H1 (cell line): ENCODE measurements at regions not wholly inside any gene's neighbourhood (a gene's known extent, or its start where the extent isn't known, plus 50 kb on each side); places are given as distances from the start of the nearest gene placed in this dataset.

Experiments
- CTCF ChIA-PET: fragments of 300-600 bp; sonication (Branson Sonifier 250); formaldehyde crosslinking; loops from one replicate; lab custom pipeline; 2021; ENCODE audit not compliant: partially characterized antibody; lab: Charles Lee
- POLR2A ChIA-PET: fragments of 300-600 bp; sonication (Branson Sonifier 250); formaldehyde crosslinking; loops from one replicate; lab custom pipeline; 2021; ENCODE audit warnings: inconsistent platforms; ENCODE audit not compliant: partially characterized antibody; lab: Charles Lee
- DNase-seq, 2 experiments: peaks; one replicate each; pipeline versions ENCODE4 v3.0.0 to v3.0.0-alpha.2; 2010 to 2022; ENCODE audit warnings: low spot score in 2 of 2, low read depth in 1 of 2, mixed read lengths in 1 of 2
- FAIRE-seq: peaks from 2 replicates; lab custom pipeline; 2011; peaks lifted over from hg19 to GRCh38; lab: Jason Lieb, UNC
- H2AFZ ChIP-seq: 2 replicates; pipeline ENCODE4 v1.8.1; 2012; ENCODE audit warnings: low read length, inconsistent platforms
- H2AK5ac ChIP-seq: 2 replicates; pipeline ENCODE4 v1.6.1; 2013; ENCODE audit warnings: low read depth, low read length
- H2BK120ac ChIP-seq: replicated peaks from 2 replicates; pipeline ENCODE3; 2013; ENCODE audit warnings: low read depth, low read length, inconsistent platforms
- H2BK12ac ChIP-seq: 2 replicates; pipeline ENCODE4 v1.6.1; 2013; ENCODE audit warnings: low read depth, low read length
- H2BK15ac ChIP-seq: 2 replicates; pipeline ENCODE4 v1.6.1; 2013; ENCODE audit warnings: low read length
- H2BK20ac ChIP-seq: 2 replicates; pipeline ENCODE4 v1.6.1; 2013; ENCODE audit warnings: low read length
- H2BK5ac ChIP-seq: 2 replicates; pipeline ENCODE4 v1.6.1; 2013; ENCODE audit warnings: low read depth, low read length
- H3K14ac ChIP-seq: 2 replicates; pipeline ENCODE4 v1.6.1; 2013; ENCODE audit warnings: inconsistent platforms; ENCODE audit not compliant: insufficient read length
- H3K18ac ChIP-seq: 2 replicates; pipeline ENCODE4 v1.6.1; 2013; ENCODE audit warnings: low read length; ENCODE audit errors: extremely low read depth
- H3K23ac ChIP-seq: 2 replicates; pipeline ENCODE4 v1.6.1; 2013; ENCODE audit warnings: inconsistent platforms; ENCODE audit not compliant: insufficient read length
- H3K23me2 ChIP-seq: 2 replicates; pipeline ENCODE4 v1.6.1; 2013; ENCODE audit warnings: low read depth, low read length
- H3K27ac ChIP-seq: 2 replicates; pipeline ENCODE4 v1.6.1; 2011; ENCODE audit warnings: low read depth, low read length, inconsistent platforms
- H3K27me3 ChIP-seq, 4 experiments: replicated peaks in 1 of 4; 1 replicate in 1 of 4; 2 replicates in 3 of 4; pipeline versions ENCODE4 v1.6.1 to v1.8.1; 2011 to 2013; ENCODE audit warnings: low read length in 3 of 4, mild to moderate bottlenecking in 3 of 4, inconsistent platforms in 2 of 4, mixed read lengths in 2 of 4, moderate library complexity in 1 of 4; ENCODE audit not compliant: control insufficient read depth in 3 of 4, insufficient read depth in 3 of 4; ENCODE audit errors: extremely low read depth in 1 of 4
- H3K36me3 ChIP-seq, 4 experiments: 2 replicates each; pipeline versions ENCODE4 v1.6.1 to v1.8.1; 2011 to 2013; ENCODE audit warnings: mild to moderate bottlenecking in 4 of 4, low read length in 3 of 4, moderate library complexity in 2 of 4, control low read depth in 1 of 4, inconsistent platforms in 1 of 4; ENCODE audit not compliant: insufficient read depth in 4 of 4, control insufficient read depth in 2 of 4
- H3K4ac ChIP-seq: replicated peaks from 2 replicates; pipeline ENCODE3; 2013; ENCODE audit warnings: low read length, low read depth, mixed read lengths, inconsistent platforms; ENCODE audit not compliant: insufficient read length
- H3K4me1 ChIP-seq, 4 experiments: replicated peaks in 1 of 4; 1 replicate in 1 of 4; 2 replicates in 3 of 4; pipeline versions ENCODE4 v1.6.1 to v1.8.1; 2011 to 2013; ENCODE audit warnings: low read length in 3 of 4, inconsistent platforms in 2 of 4, mixed read lengths in 1 of 4; ENCODE audit not compliant: insufficient read depth in 4 of 4, control insufficient read depth in 3 of 4
- H3K4me2 ChIP-seq, 2 experiments: 2 replicates each; pipeline versions ENCODE4 v1.6.1 to v1.8.1; 2011 to 2013; ENCODE audit warnings: low read depth in 2 of 2, low read length in 2 of 2, control low read depth in 1 of 2, inconsistent platforms in 1 of 2, mild to moderate bottlenecking in 1 of 2; ENCODE audit not compliant: insufficient read depth in 1 of 2
- H3K4me3 ChIP-seq, 4 experiments: fragments of 200-600, 300-600 bp in 1 of 4; sonication (generic), shearing (Covaris generic), sonication (Bioruptor Twin) in 1 of 4; 2 replicates each; pipeline versions ENCODE4 v1.5.1 to v1.8.1; 2011 to 2016; ENCODE audit warnings: low read length in 4 of 4, low read depth in 3 of 4, control low read depth in 2 of 4, inconsistent platforms in 2 of 4, mild to moderate bottlenecking in 2 of 4, mixed read lengths in 1 of 4, moderate library complexity in 1 of 4; ENCODE audit not compliant: insufficient read depth in 2 of 4; ENCODE audit errors: extremely low read depth in 1 of 4
- H3K56ac ChIP-seq: replicated peaks from 2 replicates; pipeline ENCODE3; 2013; ENCODE audit warnings: low read depth, mild to moderate bottlenecking, mixed read lengths, low read length, inconsistent platforms; ENCODE audit not compliant: insufficient read length
- H3K79me1 ChIP-seq: 2 replicates; pipeline ENCODE4 v1.6.1; 2013; ENCODE audit warnings: low read depth, low read length, control low read depth
- H3K79me2 ChIP-seq, 2 experiments: 2 replicates each; pipeline versions ENCODE4 v1.6.1 to v1.8.1; 2012 to 2013; ENCODE audit warnings: low read length in 2 of 2, mild to moderate bottlenecking in 2 of 2, inconsistent platforms in 1 of 2; ENCODE audit not compliant: insufficient read depth in 2 of 2, control insufficient read depth in 1 of 2
- H3K9ac ChIP-seq, 4 experiments: replicated peaks in 1 of 4; 1 replicate in 1 of 4; 2 replicates in 3 of 4; pipeline versions ENCODE4 v1.6.1 to v1.8.1; 2011 to 2013; ENCODE audit warnings: low read depth in 3 of 4, low read length in 3 of 4, control low read depth in 2 of 4, mild to moderate bottlenecking in 2 of 4, moderate library complexity in 2 of 4, inconsistent platforms in 1 of 4; ENCODE audit errors: extremely low read depth in 1 of 4
- H3K9me3 ChIP-seq, 2 experiments: 2 replicates each; pipeline versions ENCODE4 v1.6.1 to v1.8.1; 2012 to 2013; ENCODE audit warnings: mild to moderate bottlenecking in 2 of 2, moderate library complexity in 2 of 2, control low read depth in 1 of 2, inconsistent platforms in 1 of 2, low read depth in 1 of 2, low read length in 1 of 2, mixed read lengths in 1 of 2; ENCODE audit not compliant: insufficient read depth in 2 of 2
- H4K20me1 ChIP-seq, 2 experiments: replicated peaks in 1 of 2; 2 replicates each; pipeline versions ENCODE3 to v1.8.1; 2011 to 2013; ENCODE audit warnings: inconsistent platforms in 2 of 2, low read length in 2 of 2, mild to moderate bottlenecking in 1 of 2; ENCODE audit not compliant: insufficient read depth in 2 of 2, control insufficient read depth in 1 of 2
- H4K5ac ChIP-seq: 2 replicates; pipeline ENCODE4 v1.6.1; 2013; ENCODE audit warnings: low read length, low read depth, mixed read lengths, inconsistent platforms; ENCODE audit not compliant: insufficient read length
- H4K8ac ChIP-seq: 2 replicates; pipeline ENCODE4 v1.8.0; 2013; ENCODE audit warnings: mild to moderate bottlenecking, moderate library complexity, low read length, inconsistent platforms; ENCODE audit not compliant: insufficient read depth; ENCODE audit errors: extremely low read depth
- H4K91ac ChIP-seq: replicated peaks from 2 replicates; pipeline ENCODE3; 2013; ENCODE audit warnings: low read length, mixed read lengths, inconsistent platforms; ENCODE audit not compliant: insufficient read length
- CHD2 ChIP-seq: IDR thresholded peaks from 2 replicates; pipeline ENCODE4 v1.6.1; 2012; ENCODE audit warnings: low read length, improper control_type of control experiment
- NANOG ChIP-seq: IDR thresholded peaks from 2 replicates; pipeline ENCODE4 v1.6.1; 2011; ENCODE audit warnings: low read length, low read depth, mild to moderate bottlenecking, inconsistent platforms; ENCODE audit not compliant: insufficient read depth, poor library complexity, severe bottlenecking
- TBP ChIP-seq: IDR thresholded peaks from 2 replicates; pipeline ENCODE4 v1.6.1; 2011; ENCODE audit warnings: low read depth, low read length, improper control_type of control experiment
- WGBS, 2 experiments: shearing (Covaris generic) in 1 of 2; methylation state at CpG; one replicate each; pipeline versions ENCODE4 v1.1.6 to v1.1.7; 2013 to 2015; ENCODE audit warnings: low lambda C conversion rate in 2 of 2, mixed read lengths in 2 of 2, inconsistent platforms in 1 of 2, low coverage in 1 of 2, missing lambda C conversion rate in 1 of 2; ENCODE audit not compliant: insufficient replicate concordance in 2 of 2, insufficient coverage in 1 of 2, insufficient read length in 1 of 2; ENCODE audit errors: extremely low coverage in 1 of 2, missing lambda C conversion rate in 1 of 2; 5-methylcytosine and 5-hydroxymethylcytosine counted together

DNA sequence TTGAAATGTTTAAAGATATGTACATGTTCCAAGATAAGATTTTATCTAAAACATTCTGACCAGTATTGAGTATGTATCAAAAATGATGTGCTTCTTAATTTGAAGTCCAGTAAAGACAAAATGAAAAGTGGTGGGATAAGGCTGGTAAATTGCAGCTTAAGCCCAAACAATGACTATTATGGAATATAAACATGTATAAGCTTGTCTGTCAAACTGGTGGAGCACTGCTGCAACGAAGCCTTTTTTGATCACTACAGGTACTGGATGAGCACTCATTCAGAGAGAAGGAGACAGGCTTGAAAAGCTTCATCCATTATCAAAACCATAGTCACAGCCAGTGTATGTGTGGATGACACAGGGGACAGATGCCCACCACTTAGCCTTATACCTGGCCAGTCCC, 138.4 kb downstream of the ATP23 start:
- H3K14ac ChIP-seq: no peak overlapping the region
- no peak overlapping the region for H2AK5ac ChIP-seq
- no peak overlapping the region for H2BK5ac ChIP-seq
- no peak overlapping the region for H2BK20ac ChIP-seq
- ChIA-PET CTCF (interaction anchor here (0.9 to 1.2 kb wide), 3 partner anchors 10 to 97 kb away, joined by 3 to 5 read pairs (median 4); no protein-coding TSS in a partner anchor), POLR2A (no interaction called here)
- DNase-seq (no peak), FAIRE-seq (no peak)
- no peak overlapping the region for H3K4me3 ChIP-seq
- no peak overlapping the region for H4K91ac ChIP-seq
- no peak overlapping the region for H3K4me2 ChIP-seq
- H2AFZ ChIP-seq: no peak overlapping the region
- no peak overlapping the region for H3K9ac ChIP-seq
- H3K9me3 ChIP-seq: no peaks in the 10 kb centered on the region
- H4K8ac ChIP-seq: no peak overlapping the region
- no peak overlapping the region for H2BK12ac ChIP-seq
- no peaks in the 10 kb centered on the region for H3K36me3 ChIP-seq
- H4K5ac ChIP-seq: no peak overlapping the region
- no peak overlapping the region for H3K56ac ChIP-seq
- TF ChIP-seq NANOG (no peak), TBP (no peak), CHD2 (no peak)
- no peaks in the 10 kb centered on the region for H3K79me2 ChIP-seq
- 90% methylated on average over 1 of the region's 1 CpG; no CpG with 5 or more reads in 1 of the 2 experiments for WGBS, 2 experiments
- no peak overlapping the region for H3K27ac ChIP-seq
- H3K27me3 ChIP-seq: no peaks in the 10 kb centered on the region
- no peaks in the 10 kb centered on the region for H3K79me1 ChIP-seq
- H3K4me1 ChIP-seq: no peaks in the 10 kb centered on the region
- H3K18ac ChIP-seq: no peak overlapping the region
- no peak overlapping the region for H3K23ac ChIP-seq
- H4K20me1 ChIP-seq: no peaks in the 10 kb centered on the region
- H2BK15ac ChIP-seq: no peak overlapping the region
- no peaks in the 10 kb centered on the region for H3K23me2 ChIP-seq
- H2BK120ac ChIP-seq: no peak overlapping the region
- H3K4ac ChIP-seq: no peak overlapping the region
